Fibroblast of villous mesenchyme (primary cell): ENCODE measurements at regions not wholly inside any gene's neighbourhood (a gene's known extent, or its start where the extent isn't known, plus 50 kb on each side); places are given as distances from the start of the nearest gene placed in this dataset.

Source experiments
- DNase-seq: peaks from one replicate; pipeline ENCODE4 v3.0.0-alpha.2; 2010; ENCODE audit warnings: low read depth
- H3K4me3 ChIP-seq: 2 replicates; pipeline ENCODE4 v1.5.1; 2011; ENCODE audit warnings: low read depth, mild to moderate bottlenecking, low read length
- CTCF ChIP-seq: IDR thresholded peaks from 2 replicates; pipeline ENCODE4 v1.5.1; 2012; ENCODE audit warnings: low read depth, mild to moderate bottlenecking, low read length; ENCODE audit not compliant: insufficient read depth

GRCh38 chr14:71361874-71362273 is 454.6 kb downstream of the PCNX1 start:
- no peak for DNase-seq
- H3K4me3 ChIP-seq, result no peak overlapping the region
- no peak for TF ChIP-seq CTCF

GRCh38 chr14:71362282-71362681 is 455.0 kb downstream of the PCNX1 start:
- no peak for DNase-seq
- no peak overlapping the region for H3K4me3 ChIP-seq
- no peak for TF ChIP-seq CTCF

- TF ChIP-seq CTCF, result no peak
- DNase-seq, result peak; percentile 69
- no peak overlapping the region for H3K4me3 ChIP-seq
These were observed 455.8 kb downstream of the PCNX1 start for GRCh38 chr14:71362920-71363584.

- no peak for TF ChIP-seq CTCF
- peak; percentile 85 for DNase-seq
- H3K4me3 ChIP-seq, result no peak overlapping the region
These were observed 457.0 kb downstream of the PCNX1 start for GRCh38 chr14:71363946-71364925.

- peak; percentile 42 for DNase-seq
- no peak for TF ChIP-seq CTCF
- no peak overlapping the region for H3K4me3 ChIP-seq
These were observed 458.1 kb downstream of the PCNX1 start for GRCh38 chr14:71365361-71365760.

GRCh38 chr14:71366861-71367260 is 459.6 kb downstream of the PCNX1 start:
- no peak for TF ChIP-seq CTCF
- DNase-seq, result no peak
- H3K4me3 ChIP-seq, result no peak overlapping the region
